GM10266 (cell line): ENCODE measurements at regions not wholly inside any gene's neighbourhood (a gene's known extent, or its start where the extent isn't known, plus 50 kb on each side); places are given as distances from the start of the nearest gene placed in this dataset.
"Not testable (repeated sequence)": the region's sequence is repeated elsewhere in the genome, so short reads cannot be mapped to it uniquely, and the experiment has no call there.

ENCODE experiments used
- DNase-seq: peaks from one replicate; pipeline ENCODE4 v3.0.0; 2012; ENCODE audit errors: extremely low spot score
- CTCF ChIP-seq: IDR thresholded peaks from 2 replicates; pipeline ENCODE4 v1.5.1; 2012; ENCODE audit warnings: mild to moderate bottlenecking, low read depth; ENCODE audit not compliant: control insufficient read depth, insufficient read depth; ENCODE audit errors: missing control alignments

- DNase-seq: no peak
- no peak for TF ChIP-seq CTCF
These were observed 64.7 kb upstream of the LPAR1 start for GRCh38 chr9:111102793-111103464.

- DNase-seq: no peak
- no peak for TF ChIP-seq CTCF
These were observed 61.1 kb upstream of the LPAR1 start for GRCh38 chr9:111099199-111100008.

GRCh38 chr9:111098093-111098492, 59.8 kb upstream of the LPAR1 start:
- no peak for DNase-seq
- TF ChIP-seq CTCF: no peak

- no peak for DNase-seq
These were observed 57.8 kb upstream of the LPAR1 start for GRCh38 chr9:111096051-111096450.

GRCh38 chr9:111095441-111095840, 57.2 kb upstream of the LPAR1 start:
- DNase-seq: no peak
- TF ChIP-seq CTCF: no peak

More at GRCh38 chr9:111096051-111096450, 57.8 kb upstream of the LPAR1 start:
- TF ChIP-seq CTCF: no peak

- DNase-seq: no peak
- no peak for TF ChIP-seq CTCF
These were observed 56.7 kb upstream of the LPAR1 start for GRCh38 chr9:111094958-111095357.

- TF ChIP-seq CTCF: no peak
- DNase-seq: no peak
These were observed 56.2 kb upstream of the LPAR1 start for GRCh38 chr9:111094433-111094924.

GRCh38 chr9:111092167-111092566, 53.9 kb upstream of the LPAR1 start:
- not testable (repeated sequence) for DNase-seq
